ENCODE measurements at regions not wholly inside any gene's neighbourhood (a gene's known extent, or its start where the extent isn't known, plus 50 kb on each side); places are given as distances from the start of the nearest gene placed in this dataset.

DNA sequence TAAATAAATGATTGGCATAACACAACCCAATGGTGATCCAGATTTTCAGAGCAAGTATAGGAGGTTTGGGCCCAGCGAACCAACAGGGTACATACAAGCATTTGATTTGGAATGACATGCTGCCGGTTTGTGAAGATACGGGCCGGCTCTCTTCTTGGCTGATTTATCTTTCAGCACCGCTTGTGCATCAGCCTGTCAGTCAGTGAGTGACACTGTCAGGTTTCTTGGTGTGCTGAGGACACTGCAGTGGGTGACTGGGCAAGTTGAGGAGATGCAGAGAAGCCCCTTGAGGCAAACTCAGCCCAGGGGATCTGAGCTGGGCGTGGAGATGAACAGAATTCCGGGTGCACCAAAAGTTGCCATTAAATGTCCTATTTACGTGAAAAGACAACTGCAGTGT, 194.5 kb downstream of the SNX10 start:
- in situ Hi-C loops (cut with HindIII; ENCODE audit: low sequenced_read_pairs) = no loop called here

DNA sequence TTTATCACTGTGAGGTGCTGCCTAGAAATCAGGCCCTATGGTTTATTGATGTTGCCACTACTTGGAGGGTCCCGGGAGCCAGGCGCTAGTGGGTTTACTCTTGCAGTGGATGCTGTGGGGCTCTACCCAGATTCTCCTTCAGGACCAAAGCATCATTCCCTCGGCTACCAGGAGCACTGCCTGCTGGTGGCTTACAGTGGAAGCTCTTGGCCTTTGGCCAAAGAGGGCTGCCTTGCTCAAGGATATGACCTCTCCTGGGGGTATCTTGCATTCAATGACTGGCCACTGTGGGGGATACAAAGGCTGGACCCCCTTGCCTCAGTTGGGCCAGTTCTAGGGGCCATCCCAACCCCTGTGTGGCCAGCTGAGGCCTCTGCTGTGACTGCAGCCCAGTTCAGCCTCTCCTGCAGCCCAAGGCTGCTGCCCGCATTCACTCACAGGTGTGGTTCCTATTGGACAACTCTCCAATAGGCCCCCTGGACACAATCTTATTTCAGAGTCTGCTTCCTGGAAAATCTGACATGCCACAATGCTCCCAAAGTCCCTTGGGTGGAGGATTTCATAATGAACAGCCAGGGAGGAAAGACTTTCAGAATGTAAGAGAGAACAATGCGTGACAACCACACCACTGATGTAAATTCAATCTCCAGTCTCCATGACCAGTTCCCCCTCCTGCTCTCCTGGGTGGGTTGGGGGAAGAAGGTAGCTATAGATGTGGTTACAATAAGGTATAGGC, 196.3 kb downstream of the SNX10 start:
- in situ Hi-C loops (cut with HindIII; ENCODE audit: low sequenced_read_pairs) = no loop called here

GRCh38 chr7:26489391-26489790, 197.7 kb downstream of the SNX10 start:
- in situ Hi-C loops (cut with HindIII; ENCODE audit: low sequenced_read_pairs) = no loop called here

DNA sequence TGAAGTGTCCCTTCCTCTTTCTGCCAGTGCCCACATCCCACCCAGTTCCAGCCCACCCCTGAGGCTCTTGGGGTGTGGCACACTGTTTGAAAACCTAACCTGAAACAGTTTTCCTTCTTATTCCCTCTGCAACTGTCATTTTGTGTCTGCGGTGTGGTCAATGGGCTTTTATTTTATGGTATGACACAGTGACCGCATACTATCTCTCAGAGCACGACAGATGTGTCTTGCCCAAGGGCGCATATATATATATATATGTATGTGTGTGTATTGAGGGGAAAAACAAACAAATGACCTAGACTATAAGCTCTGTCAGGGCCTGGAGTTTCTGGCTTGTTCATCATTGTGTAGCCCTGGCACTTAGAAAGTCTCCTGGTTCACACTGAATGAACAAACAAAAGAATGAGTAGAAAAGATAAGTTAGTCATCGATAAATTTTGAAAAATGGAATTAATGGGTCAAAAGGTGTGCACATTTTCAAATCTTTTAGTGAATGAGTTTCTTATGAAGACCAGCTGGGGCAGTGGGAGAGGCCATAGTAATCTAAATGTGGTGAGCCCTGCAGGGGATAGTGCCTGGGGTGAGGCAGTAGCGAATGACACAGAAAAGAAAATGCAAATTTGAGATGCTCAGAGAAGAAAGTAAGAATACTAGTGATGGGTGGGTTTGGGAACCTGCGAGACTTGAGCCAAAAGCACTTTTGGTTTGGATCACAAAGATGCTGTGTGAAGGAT, 198.4 kb downstream of the SNX10 start:
- in situ Hi-C loops (cut with HindIII; ENCODE audit: low sequenced_read_pairs) = loop anchor here (5.0 kb wide), 1 partner anchor 38 kb away; no protein-coding TSS in a partner anchor

- in situ Hi-C loops (cut with HindIII; ENCODE audit: low sequenced_read_pairs) = loop anchor here (5.0 kb wide), 1 partner anchor 39 kb away; no protein-coding TSS in a partner anchor
Measured at GRCh38 chr7:26490640-26491624, 199.3 kb downstream of the SNX10 start.

- in situ Hi-C loops (cut with HindIII; ENCODE audit: low sequenced_read_pairs) = loop anchor here (5.0 kb wide), 1 partner anchor 41 kb away; no protein-coding TSS in a partner anchor
Measured at GRCh38 chr7:26492816-26493215, 201.2 kb downstream of the SNX10 start.

- in situ Hi-C loops (cut with HindIII; ENCODE audit: low sequenced_read_pairs) = loop anchor here (5.0 kb wide), 1 partner anchor 42 kb away; no protein-coding TSS in a partner anchor
Measured at GRCh38 chr7:26493737-26494428, 202.2 kb downstream of the SNX10 start.

DNA sequence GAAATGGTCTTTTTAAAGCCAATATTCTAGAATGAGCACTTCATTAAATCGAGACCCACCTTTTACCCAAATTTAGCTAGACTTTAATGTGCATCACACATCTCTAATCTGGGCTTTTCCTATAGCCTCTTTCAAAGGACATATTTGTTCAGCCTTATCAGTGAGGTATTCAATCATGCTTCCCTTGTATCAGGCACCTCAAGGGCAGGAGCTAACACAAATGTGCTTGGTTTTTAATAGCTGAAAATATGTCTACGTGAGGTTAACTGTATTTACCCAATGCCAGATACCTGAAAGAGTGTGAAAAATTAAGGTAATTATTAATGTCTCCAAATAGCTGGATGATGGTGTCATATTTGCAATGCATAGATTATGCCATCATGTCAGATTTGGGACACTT, 203.9 kb downstream of the SNX10 start:
- in situ Hi-C loops (cut with HindIII; ENCODE audit: low sequenced_read_pairs) = no loop called here

DNA sequence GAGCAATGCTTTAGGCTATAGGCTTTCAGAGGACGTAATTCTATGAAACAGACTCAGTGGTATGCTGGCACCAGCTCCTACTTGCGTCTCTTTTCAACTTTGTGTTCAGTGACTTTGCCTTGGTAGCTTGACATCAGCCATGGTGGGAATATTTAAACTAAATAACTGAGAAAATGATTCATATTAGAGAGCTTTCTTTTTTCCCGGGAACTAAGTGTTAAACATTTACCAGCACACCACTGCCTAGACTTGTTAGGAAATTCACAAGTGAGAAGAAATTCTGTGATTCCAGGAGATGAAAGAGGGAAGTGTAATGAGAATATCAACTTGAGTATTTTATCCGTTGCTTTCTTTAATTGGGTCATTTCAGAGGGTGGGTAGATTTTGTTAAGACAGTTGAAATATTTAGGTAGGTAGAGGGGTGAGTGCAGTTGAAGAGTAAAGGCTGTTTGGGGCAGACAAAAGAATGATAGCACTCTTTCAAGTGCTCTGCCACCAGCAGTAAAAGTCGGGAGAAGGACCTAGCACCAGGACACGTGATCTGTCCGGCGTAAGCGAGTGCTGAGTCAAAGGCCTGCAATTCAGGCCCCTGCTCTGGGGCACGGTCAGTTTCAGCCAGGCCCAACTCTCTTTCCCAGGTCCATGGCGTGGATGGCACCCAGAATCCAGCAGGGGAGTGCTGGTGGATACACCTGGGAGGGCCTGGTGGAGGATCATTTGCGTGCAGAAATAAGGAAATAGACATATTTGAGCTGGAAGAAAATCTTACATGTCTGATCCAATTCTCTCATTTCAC, 206.3 kb downstream of the SNX10 start:
- in situ Hi-C loops (cut with HindIII; ENCODE audit: low sequenced_read_pairs) = no loop called here

- in situ Hi-C loops (cut with HindIII; ENCODE audit: low sequenced_read_pairs) = no loop called here
Measured at GRCh38 chr7:26499315-26499897, 207.7 kb downstream of the SNX10 start.

DNA sequence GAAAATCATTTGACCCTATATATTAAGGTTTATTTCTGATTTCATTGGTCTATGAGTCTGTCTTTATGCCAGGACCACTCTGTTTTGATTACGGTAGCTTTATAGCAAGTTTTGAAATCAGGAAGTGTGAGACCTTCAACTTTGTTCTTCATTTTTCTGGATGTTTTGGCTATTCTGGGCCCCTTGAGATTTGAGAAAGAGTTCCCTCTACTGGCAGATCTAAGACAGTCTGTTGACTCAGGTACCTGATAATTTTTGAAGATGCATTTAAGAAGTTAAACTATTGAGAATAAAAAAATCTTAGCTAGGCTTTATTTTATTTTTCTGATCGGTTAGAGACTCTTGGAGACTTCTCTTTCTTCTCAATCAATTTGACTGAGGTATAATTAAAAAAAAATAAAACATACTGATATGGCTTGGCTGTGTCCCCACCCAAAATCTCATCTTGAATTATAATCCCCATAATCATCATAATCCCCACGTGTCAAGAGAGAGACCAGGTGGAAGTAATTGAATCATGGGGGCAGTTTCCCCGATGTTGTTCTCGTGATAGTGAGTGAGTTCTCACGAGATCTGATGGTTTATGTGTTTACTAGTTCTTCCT, 209.2 kb downstream of the SNX10 start:
- in situ Hi-C loops (cut with HindIII; ENCODE audit: low sequenced_read_pairs) = no loop called here

- in situ Hi-C loops (cut with HindIII; ENCODE audit: low sequenced_read_pairs) = no loop called here
Measured at GRCh38 chr7:26504411-26505120, 212.9 kb downstream of the SNX10 start.

GRCh38 chr7:26506196-26506595, 214.5 kb downstream of the SNX10 start:
- in situ Hi-C loops (cut with HindIII; ENCODE audit: low sequenced_read_pairs) = no loop called here

- in situ Hi-C loops (cut with HindIII; ENCODE audit: low sequenced_read_pairs) = no loop called here
Measured at GRCh38 chr7:26507108-26507987, 215.7 kb downstream of the SNX10 start.

- in situ Hi-C loops (cut with HindIII; ENCODE audit: low sequenced_read_pairs) = no loop called here
Measured at GRCh38 chr7:26508481-26508880, 216.8 kb downstream of the SNX10 start.

- in situ Hi-C loops (cut with HindIII; ENCODE audit: low sequenced_read_pairs) = no loop called here
Measured at GRCh38 chr7:26508917-26509316, 217.3 kb downstream of the SNX10 start.

Measured in DLD1 (cell line).